Caco-2 (cell line): ENCODE measurements at regions not wholly inside any gene's neighbourhood (a gene's known extent, or its start where the extent isn't known, plus 50 kb on each side); places are given as distances from the start of the nearest gene placed in this dataset.

Source experiments
- BruUV-seq: library from RNA; stranded (reverse); fragments of 400-500 nt; replicated peaks from 2 replicates; lab custom pipeline; 2021; lab: Mats Ljungman, UMichigan
- CTCF ChIA-PET: fragments of 300-600 bp; sonication (Branson Sonifier 250); formaldehyde crosslinking; loops from one replicate; lab custom pipeline; 2022; ENCODE audit warnings: antibody characterized with exemption; lab: Charles Lee
- POLR2A ChIA-PET: fragments of 300-600 bp; sonication (Branson Sonifier 250); formaldehyde crosslinking; loops from one replicate; lab custom pipeline; 2022; ENCODE audit warnings: antibody characterized with exemption; lab: Charles Lee
- DNase-seq, 2 experiments: peaks; one replicate each; pipeline versions ENCODE4 v3.0.0 to v3.0.0-alpha.2; 2020 to 2022
- H3K27me3 ChIP-seq: replicated peaks from 2 replicates; pipeline ENCODE4 v1.6.0; 2011; ENCODE audit warnings: low read length; ENCODE audit not compliant: control insufficient read depth, insufficient read depth
- H3K36me3 ChIP-seq: 2 replicates; pipeline ENCODE4 v1.5.1; 2011; ENCODE audit warnings: low read length; ENCODE audit not compliant: control insufficient read depth, insufficient read depth
- H3K4me1 ChIP-seq: fragments of 250-450 bp; sonication (Bioruptor Pico); 2 replicates; pipeline ENCODE4 v1.5.1; 2020; ENCODE audit warnings: mild to moderate bottlenecking
- H3K4me3 ChIP-seq: 2 replicates; pipeline ENCODE4 v1.5.1; 2011; ENCODE audit warnings: low read depth, mild to moderate bottlenecking, control low read depth, low read length
- H3K9me3 ChIP-seq: fragments of 250-450 bp; sonication (Bioruptor Pico); 2 replicates; pipeline ENCODE4 v1.5.1; 2020; ENCODE audit warnings: mild to moderate bottlenecking, moderate library complexity
- H3K27ac Mint-ChIP-seq: one replicate; pipeline ENCODE4 v1.8.0; 2022; ENCODE audit warnings: mixed read lengths; ENCODE audit not compliant: unreplicated experiment
- H3K27me3 Mint-ChIP-seq: one replicate; pipeline ENCODE4 v1.8.0; 2022; ENCODE audit warnings: mixed read lengths; ENCODE audit not compliant: insufficient read depth, unreplicated experiment
- H3K36me3 Mint-ChIP-seq: one replicate; pipeline ENCODE4 v1.8.0; 2022; ENCODE audit warnings: mild to moderate bottlenecking, mixed read lengths; ENCODE audit not compliant: insufficient read depth, unreplicated experiment
- H3K4me1 Mint-ChIP-seq: one replicate; pipeline ENCODE4 v1.8.0; 2022; ENCODE audit warnings: low read depth, mixed read lengths; ENCODE audit not compliant: unreplicated experiment
- H3K4me3 Mint-ChIP-seq: one replicate; pipeline ENCODE4 v1.8.0; 2022; ENCODE audit warnings: mild to moderate bottlenecking, moderate library complexity, mixed read lengths; ENCODE audit not compliant: unreplicated experiment
- H3K9me3 Mint-ChIP-seq: one replicate; pipeline ENCODE4 v1.8.0; 2022; ENCODE audit warnings: mixed read lengths; ENCODE audit not compliant: unreplicated experiment
- CTCF ChIP-seq, 2 experiments: fragments of 200-600 bp in 1 of 2; IDR thresholded peaks; 1 replicate in 1 of 2; 2 replicates in 1 of 2; pipeline versions ENCODE4 v1.5.1 to v1.8.0; 2011 to 2022; ENCODE audit warnings: antibody characterized with exemption in 1 of 2, control low read depth in 1 of 2, inconsistent platforms in 1 of 2, low read depth in 1 of 2, low read length in 1 of 2, mild to moderate bottlenecking in 1 of 2, moderate library complexity in 1 of 2; ENCODE audit not compliant: insufficient read depth in 1 of 2, severe bottlenecking in 1 of 2, unreplicated experiment in 1 of 2
- intact Hi-C: fragments of 100-400 bp; cut with micrococcal nuclease; formaldehyde crosslinking; loops from one replicate; pipeline ENCODE4 v1.10.0; 2022; ENCODE audit not compliant: unreplicated experiment

- Histone ChIP-seq H3K36me3 (no peaks in the 10 kb centered on the region), H3K4me3 (no peak overlapping the region), H3K9me3 (no peaks in the 10 kb centered on the region), H3K27me3 (no peaks in the 10 kb centered on the region), H3K4me1 (peaks cover 26% of the 10 kb centered on the region)
- H3K27ac Mint-ChIP-seq = no peak overlapping the region
- intact Hi-C loops = loop anchor here (2.0 kb wide), 3 partner anchors 18 to 52 kb away; no protein-coding TSS in a partner anchor
- no peak for DNase-seq
- H3K9me3 Mint-ChIP-seq = no peaks in the 10 kb centered on the region
- peak overlapping the region; percentile 3 for H3K4me3 Mint-ChIP-seq
- TF ChIP-seq CTCF (IDR thresholded peaks at IDR 0.05; ENCODE audit: insufficient read depth in 1 of 2, low read depth in 1 of 2, low read length in 1 of 2, severe bottlenecking in 1 of 2, unreplicated experiment in 1 of 2) = no peak
- H3K4me1 Mint-ChIP-seq = peaks cover 7% of the 10 kb centered on the region
- ChIA-PET POLR2A (no interaction called here), CTCF (interaction anchor here (0.7 to 0.9 kb wide), 2 partner anchors 35 to 495 kb away, joined by 3 read pairs; no protein-coding TSS in a partner anchor)
- peaks cover 5% of the 10 kb centered on the region for H3K36me3 Mint-ChIP-seq
- no TSS peak for BruUV-seq
- no peaks in the 10 kb centered on the region for H3K27me3 Mint-ChIP-seq
These were observed 739.0 kb upstream of the TBX3 start for GRCh38 chr12:115422845-115423545.

GRCh38 chr12:115421796-115422709 lies 738.1 kb upstream of the TBX3 start:
- Mint-ChIP-seq H3K36me3 (peaks cover 5% of the 10 kb centered on the region), H3K4me1 (peaks cover 7% of the 10 kb centered on the region), H3K27ac (no peak overlapping the region), H3K27me3 (no peaks in the 10 kb centered on the region), H3K4me3 (no peak overlapping the region), H3K9me3 (no peaks in the 10 kb centered on the region)
- ChIA-PET CTCF (interaction anchor here (1.0 kb wide), 1 partner anchor 738 kb away, joined by 3 read pairs; the partner anchor contains the start of gene TBX3), POLR2A (interaction anchor here (0.6 kb wide), 1 partner anchor 220 kb away, joined by 11 read pairs; no protein-coding TSS in a partner anchor)
- no peak overlapping the region for H3K4me3 ChIP-seq
- H3K4me1 ChIP-seq = peaks cover 26% of the 10 kb centered on the region
- no peaks in the 10 kb centered on the region for H3K27me3 ChIP-seq
- no peak for TF ChIP-seq CTCF (IDR thresholded peaks at IDR 0.05; ENCODE audit: insufficient read depth in 1 of 2, low read depth in 1 of 2, low read length in 1 of 2, severe bottlenecking in 1 of 2, unreplicated experiment in 1 of 2)
- H3K9me3 ChIP-seq = no peaks in the 10 kb centered on the region
- H3K36me3 ChIP-seq = no peaks in the 10 kb centered on the region
- BruUV-seq = no TSS peak
- DNase-seq = peak in 1 of 2 experiments; percentile 55
- intact Hi-C loops = loop anchor here (2.0 kb wide), 3 partner anchors 17 to 53 kb away; no protein-coding TSS in a partner anchor

GRCh38 chr12:115421350-115421749 lies 737.4 kb upstream of the TBX3 start:
- no peaks in the 10 kb centered on the region for H3K9me3 ChIP-seq
- H3K27me3 ChIP-seq = no peaks in the 10 kb centered on the region
- ChIA-PET CTCF (interaction anchor here (1.0 kb wide), 1 partner anchor 737 kb away, joined by 3 read pairs; the partner anchor contains the start of gene TBX3), POLR2A (no interaction called here)
- peaks cover 5% of the 10 kb centered on the region for H3K36me3 Mint-ChIP-seq
- TF ChIP-seq CTCF (IDR thresholded peaks at IDR 0.05; ENCODE audit: insufficient read depth in 1 of 2, low read depth in 1 of 2, low read length in 1 of 2, severe bottlenecking in 1 of 2, unreplicated experiment in 1 of 2) = no peak
- no peaks in the 10 kb centered on the region for H3K27me3 Mint-ChIP-seq
- no peaks in the 10 kb centered on the region for H3K9me3 Mint-ChIP-seq
- H3K27ac Mint-ChIP-seq = no peak overlapping the region
- BruUV-seq = no TSS peak
- no peak overlapping the region for H3K4me3 ChIP-seq
- no peak overlapping the region for H3K4me3 Mint-ChIP-seq
- DNase-seq = no peak
- H3K4me1 ChIP-seq = peaks cover 26% of the 10 kb centered on the region
- H3K36me3 ChIP-seq = no peaks in the 10 kb centered on the region
- intact Hi-C loops = no loop called here
- peaks cover 7% of the 10 kb centered on the region for H3K4me1 Mint-ChIP-seq
